Right lobe of liver (tissue), 4 donors: ENCODE measurements at regions not wholly inside any gene's neighbourhood (a gene's known extent, or its start where the extent isn't known, plus 50 kb on each side); places are given as distances from the start of the nearest gene placed in this dataset.

Experiments used
- CTCF ChIP-seq, 4 donors: fragments of 200-600 bp in 3 of 4; fragments of 450-650 bp in 1 of 4; IDR thresholded peaks; one replicate each; pipeline versions ENCODE4 v1.5.1 to v1.8.0; 2016 to 2022; ENCODE audit warnings: antibody characterized with exemption in 4 of 4, mild to moderate bottlenecking in 2 of 4
- POLR2A ChIP-seq: fragments of 450-650 bp; IDR thresholded peaks from one replicate; pipeline ENCODE4 v1.6.1; 2017; ENCODE audit warnings: antibody characterized with exemption, mild to moderate bottlenecking
- donor health status: DM: no; HTN: no; CAD: no.
- donor health status: DM: no; HTN: no; CAD: no.
- donor health status: DM: no; HTN: yes; CAD: no.

DNA sequence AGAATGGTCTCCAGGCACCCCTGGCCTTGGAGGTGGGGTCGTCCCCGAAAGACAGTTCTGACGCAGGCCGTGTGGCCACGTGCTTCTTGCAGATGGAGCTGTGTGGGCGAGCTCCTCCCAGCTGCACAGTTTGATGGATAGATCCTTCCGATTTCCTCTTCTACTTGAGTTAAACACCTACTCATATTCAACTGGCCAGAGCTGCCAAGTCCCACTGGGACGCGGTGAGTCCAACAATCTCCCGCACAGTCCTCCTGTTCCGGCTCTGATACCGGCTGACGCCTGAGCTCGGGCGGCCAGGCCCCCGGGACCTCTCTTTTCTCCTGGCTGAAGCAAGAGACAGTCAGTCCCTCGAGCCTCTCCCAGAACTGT is 57.9 kb upstream of the DACT2 start:
- no peak for TF ChIP-seq CTCF (IDR thresholded peaks at IDR 0.05)
- TF ChIP-seq POLR2A, result no peak
